ENCODE measurements at regions not wholly inside any gene's neighbourhood (a gene's known extent, or its start where the extent isn't known, plus 50 kb on each side); places are given as distances from the start of the nearest gene placed in this dataset.
"Not testable (repeated sequence)": the region's sequence is repeated elsewhere in the genome, so short reads cannot be mapped to it uniquely, and the experiment has no call there.

GRCh38 chr14:105903971-105904370 lies 377.6 kb downstream of the TMEM121 start:
- H3K9me3 ChIP-seq (ENCODE audit: control insufficient read depth, low read length), result no peaks in the 10 kb centered on the region

GRCh38 chr14:105904379-105904778 lies 378.0 kb downstream of the TMEM121 start:
- H3K9me3 ChIP-seq (ENCODE audit: control insufficient read depth, low read length), result no peaks in the 10 kb centered on the region
- no peaks in the 10 kb centered on the region for H3K36me3 ChIP-seq (ENCODE audit: control insufficient read depth, insufficient read depth, low read length)
- H3K9ac ChIP-seq (ENCODE audit: low read length), result no peak overlapping the region
- no peaks in the 10 kb centered on the region for H3K27me3 ChIP-seq (ENCODE audit: control insufficient read depth, insufficient read depth, low read length)
- no peak overlapping the region for H3K4me3 ChIP-seq (ENCODE audit: low read length)
- no peaks in the 10 kb centered on the region for H3K4me1 ChIP-seq (ENCODE audit: control insufficient read depth, insufficient read depth, low read length)

More at GRCh38 chr14:105903971-105904370, 377.6 kb downstream of the TMEM121 start:
- no peaks in the 10 kb centered on the region for H3K36me3 ChIP-seq (ENCODE audit: control insufficient read depth, insufficient read depth, low read length)
- H3K9ac ChIP-seq (ENCODE audit: low read length), result no peak overlapping the region
- no peaks in the 10 kb centered on the region for H3K4me1 ChIP-seq (ENCODE audit: control insufficient read depth, insufficient read depth, low read length)
- no peaks in the 10 kb centered on the region for H3K27me3 ChIP-seq (ENCODE audit: control insufficient read depth, insufficient read depth, low read length)
- H3K4me3 ChIP-seq (ENCODE audit: low read length), result no peak overlapping the region

- Histone ChIP-seq H3K4me1 (ENCODE audit: control insufficient read depth, insufficient read depth, low read length) (no peaks in the 10 kb centered on the region), H3K27me3 (ENCODE audit: control insufficient read depth, insufficient read depth, low read length) (no peaks in the 10 kb centered on the region), H3K36me3 (ENCODE audit: control insufficient read depth, insufficient read depth, low read length) (no peaks in the 10 kb centered on the region), H3K4me3 (ENCODE audit: low read length) (no peak overlapping the region), H3K9me3 (ENCODE audit: control insufficient read depth, low read length) (no peaks in the 10 kb centered on the region), H3K9ac (ENCODE audit: low read length) (no peak overlapping the region)
Observed at GRCh38 chr14:105905456-105905855, 379.1 kb downstream of the TMEM121 start.

GRCh38 chr14:105907276-105907675 lies 380.9 kb downstream of the TMEM121 start:
- no peaks in the 10 kb centered on the region for H3K4me1 ChIP-seq (ENCODE audit: control insufficient read depth, insufficient read depth, low read length)
- H3K9me3 ChIP-seq (ENCODE audit: control insufficient read depth, low read length), result no peaks in the 10 kb centered on the region
- H3K36me3 ChIP-seq (ENCODE audit: control insufficient read depth, insufficient read depth, low read length), result no peaks in the 10 kb centered on the region
- H3K4me3 ChIP-seq (ENCODE audit: low read length), result no peak overlapping the region
- H3K9ac ChIP-seq (ENCODE audit: low read length), result no peak overlapping the region
- no peaks in the 10 kb centered on the region for H3K27me3 ChIP-seq (ENCODE audit: control insufficient read depth, insufficient read depth, low read length)

- no peak overlapping the region for H3K9ac ChIP-seq (ENCODE audit: low read length)
- no peak overlapping the region for H3K4me3 ChIP-seq (ENCODE audit: low read length)
- H3K27me3 ChIP-seq (ENCODE audit: control insufficient read depth, insufficient read depth, low read length), result no peaks in the 10 kb centered on the region
- no peaks in the 10 kb centered on the region for H3K4me1 ChIP-seq (ENCODE audit: control insufficient read depth, insufficient read depth, low read length)
- H3K36me3 ChIP-seq (ENCODE audit: control insufficient read depth, insufficient read depth, low read length), result no peaks in the 10 kb centered on the region
- no peaks in the 10 kb centered on the region for H3K9me3 ChIP-seq (ENCODE audit: control insufficient read depth, low read length)
Observed at GRCh38 chr14:105908006-105908405, 381.6 kb downstream of the TMEM121 start.

GRCh38 chr14:105908481-105908911 lies 382.1 kb downstream of the TMEM121 start:
- no peaks in the 10 kb centered on the region for H3K36me3 ChIP-seq (ENCODE audit: control insufficient read depth, insufficient read depth, low read length)
- H3K9ac ChIP-seq (ENCODE audit: low read length), result no peak overlapping the region
- H3K27me3 ChIP-seq (ENCODE audit: control insufficient read depth, insufficient read depth, low read length), result no peaks in the 10 kb centered on the region
- H3K9me3 ChIP-seq (ENCODE audit: control insufficient read depth, low read length), result no peaks in the 10 kb centered on the region
- H3K4me3 ChIP-seq (ENCODE audit: low read length), result no peak overlapping the region
- no peaks in the 10 kb centered on the region for H3K4me1 ChIP-seq (ENCODE audit: control insufficient read depth, insufficient read depth, low read length)

- Histone ChIP-seq H3K9me3 (ENCODE audit: control insufficient read depth, low read length) (no peaks in the 10 kb centered on the region), H3K4me3 (ENCODE audit: low read length) (no peak overlapping the region), H3K36me3 (ENCODE audit: control insufficient read depth, insufficient read depth, low read length) (no peaks in the 10 kb centered on the region), H3K27me3 (ENCODE audit: control insufficient read depth, insufficient read depth, low read length) (no peaks in the 10 kb centered on the region), H3K4me1 (ENCODE audit: control insufficient read depth, insufficient read depth, low read length) (no peaks in the 10 kb centered on the region), H3K9ac (ENCODE audit: low read length) (no peak overlapping the region)
Observed at GRCh38 chr14:105909046-105909827, 382.9 kb downstream of the TMEM121 start.

- not testable (repeated sequence) for H3K9me3 ChIP-seq (ENCODE audit: control insufficient read depth, low read length); H3K9ac ChIP-seq (ENCODE audit: low read length); H3K36me3 ChIP-seq (ENCODE audit: control insufficient read depth, insufficient read depth, low read length); H3K4me1 ChIP-seq (ENCODE audit: control insufficient read depth, insufficient read depth, low read length); H3K4me3 ChIP-seq (ENCODE audit: low read length); H3K27me3 ChIP-seq (ENCODE audit: control insufficient read depth, insufficient read depth, low read length)
Observed at GRCh38 chr14:105909828-105910120, 383.4 kb downstream of the TMEM121 start.

GRCh38 chr14:105910426-105910825 lies 384.0 kb downstream of the TMEM121 start:
- Histone ChIP-seq H3K4me1 (ENCODE audit: control insufficient read depth, insufficient read depth, low read length) (no peaks in the 10 kb centered on the region), H3K9ac (ENCODE audit: low read length) (no peak overlapping the region), H3K36me3 (ENCODE audit: control insufficient read depth, insufficient read depth, low read length) (no peaks in the 10 kb centered on the region), H3K9me3 (ENCODE audit: control insufficient read depth, low read length) (no peaks in the 10 kb centered on the region), H3K4me3 (ENCODE audit: low read length) (no peak overlapping the region), H3K27me3 (ENCODE audit: control insufficient read depth, insufficient read depth, low read length) (no peaks in the 10 kb centered on the region)

- Histone ChIP-seq H3K36me3 (ENCODE audit: control insufficient read depth, insufficient read depth, low read length) (no peaks in the 10 kb centered on the region), H3K9ac (ENCODE audit: low read length) (no peak overlapping the region), H3K27me3 (ENCODE audit: control insufficient read depth, insufficient read depth, low read length) (no peaks in the 10 kb centered on the region), H3K4me3 (ENCODE audit: low read length) (no peak overlapping the region), H3K9me3 (ENCODE audit: control insufficient read depth, low read length) (no peaks in the 10 kb centered on the region), H3K4me1 (ENCODE audit: control insufficient read depth, insufficient read depth, low read length) (no peaks in the 10 kb centered on the region)
Observed at GRCh38 chr14:105911006-105911847, 384.8 kb downstream of the TMEM121 start.

GRCh38 chr14:105911848-105912292 lies 385.5 kb downstream of the TMEM121 start:
- H3K9me3 ChIP-seq (ENCODE audit: control insufficient read depth, low read length); H3K36me3 ChIP-seq (ENCODE audit: control insufficient read depth, insufficient read depth, low read length); H3K9ac ChIP-seq (ENCODE audit: low read length): not testable (repeated sequence)

GRCh38 chr14:105912641-105913180 lies 386.3 kb downstream of the TMEM121 start:
- H3K9ac ChIP-seq (ENCODE audit: low read length), result no peak overlapping the region
- H3K4me3 ChIP-seq (ENCODE audit: low read length), result no peak overlapping the region
- H3K27me3 ChIP-seq (ENCODE audit: control insufficient read depth, insufficient read depth, low read length), result no peaks in the 10 kb centered on the region
- H3K9me3 ChIP-seq (ENCODE audit: control insufficient read depth, low read length), result no peaks in the 10 kb centered on the region
- no peaks in the 10 kb centered on the region for H3K4me1 ChIP-seq (ENCODE audit: control insufficient read depth, insufficient read depth, low read length)
- H3K36me3 ChIP-seq (ENCODE audit: control insufficient read depth, insufficient read depth, low read length), result no peaks in the 10 kb centered on the region

More at GRCh38 chr14:105911848-105912292, 385.5 kb downstream of the TMEM121 start:
- H3K27me3 ChIP-seq (ENCODE audit: control insufficient read depth, insufficient read depth, low read length); H3K4me1 ChIP-seq (ENCODE audit: control insufficient read depth, insufficient read depth, low read length); H3K4me3 ChIP-seq (ENCODE audit: low read length): not testable (repeated sequence)
